Vagina (tissue), 2 donors: ENCODE measurements at regions not wholly inside any gene's neighbourhood (a gene's known extent, or its start where the extent isn't known, plus 50 kb on each side); places are given as distances from the start of the nearest gene placed in this dataset.

Experiments
- DNase-seq, 2 donors: peaks; one replicate each; pipeline ENCODE4 v3.0.0-alpha.2; 2017; ENCODE audit errors: extremely low spot score in 2 of 2
- H3K27ac ChIP-seq: fragments of 200-600 bp; sonication (generic); one replicate; pipeline ENCODE4 v1.5.1; 2019
- H3K27me3 ChIP-seq: fragments of 200-600 bp; sonication (generic); one replicate; pipeline ENCODE4 v1.5.1; 2019
- H3K36me3 ChIP-seq, 2 donors: fragments of 200-600 bp; sonication (generic); one replicate each; pipeline ENCODE4 v1.5.1; 2017 to 2019
- H3K4me1 ChIP-seq: fragments of 200-600 bp; sonication (generic); one replicate; pipeline ENCODE4 v1.5.1; 2019
- H3K4me3 ChIP-seq, 2 donors: fragments of 200-600 bp; sonication (generic); 1 replicate in 1 of 2; 2 replicates in 1 of 2; pipeline ENCODE4 v1.5.1; 2016 to 2019
- H3K9me3 ChIP-seq: fragments of 200-600 bp; sonication (generic); one replicate; pipeline ENCODE4 v1.5.1; 2019
- POLR2A ChIP-seq, 2 donors: fragments of 450-650 bp; IDR thresholded peaks; one replicate each; pipeline ENCODE4 v1.6.1; 2017; ENCODE audit warnings: antibody characterized with exemption in 2 of 2, mild to moderate bottlenecking in 2 of 2, moderate library complexity in 2 of 2
- POLR2AphosphoS5 ChIP-seq, 2 donors: sonication (generic); formaldehyde crosslinking; IDR thresholded peaks; one replicate each; pipeline ENCODE4 v1.9.0; 2017; ENCODE audit warnings: antibody characterized with exemption in 2 of 2, mild to moderate bottlenecking in 2 of 2, low read depth in 1 of 2; ENCODE audit not compliant: insufficient read depth in 1 of 2
- intact Hi-C: fragments of 100-400 bp; cut with DNase I; formaldehyde crosslinking; loops from one replicate; pipeline ENCODE4 v1.15.1; 2023
- TF ChIP-seq, protein P1 (sequence below), 3 experiments: fragments of 450-650 bp in 2 of 3; fragments of 200-600 bp in 1 of 3; sonication (generic) in 1 of 3; IDR thresholded peaks; one replicate each; pipeline ENCODE4 v1.5.1; 2017 to 2019; ENCODE audit warnings: antibody characterized with exemption in 3 of 3, mild to moderate bottlenecking in 2 of 3, moderate library complexity in 2 of 3

DNA sequence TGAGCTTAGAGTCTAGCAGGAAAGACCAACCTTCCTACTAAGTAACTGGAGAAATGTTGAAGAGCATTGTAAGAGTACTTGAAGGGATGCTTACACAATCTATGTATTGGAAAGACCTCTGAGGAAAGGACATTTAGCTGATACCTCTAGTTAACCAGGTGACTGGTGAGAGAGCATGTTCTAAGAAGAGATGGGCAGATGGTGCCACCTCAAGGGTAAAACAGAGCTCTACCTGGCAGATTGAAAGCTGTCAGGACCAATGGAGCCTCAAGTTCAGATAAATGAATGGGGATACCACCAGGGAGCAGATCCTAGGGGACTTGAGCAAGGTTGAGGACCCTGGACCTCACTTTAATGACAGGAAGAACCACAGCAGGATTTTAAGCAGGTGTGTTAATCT lies 196.4 kb downstream of the QDPR start:
- intact Hi-C loops, result no loop called here
- Histone ChIP-seq H3K4me1 (no peaks in the 10 kb centered on the region), H3K9me3 (no peaks in the 10 kb centered on the region), H3K27ac (no peak overlapping the region), H3K27me3 (no peaks in the 10 kb centered on the region), H3K36me3 (no peaks in the 10 kb centered on the region), H3K4me3 (no peak overlapping the region)
- no peak for DNase-seq
- TF ChIP-seq POLR2AphosphoS5 (IDR thresholded peaks at IDR 0.05; ENCODE audit: insufficient read depth in 1 of 2, low read depth in 1 of 2), result no peak
- TF ChIP-seq, protein P1, sequence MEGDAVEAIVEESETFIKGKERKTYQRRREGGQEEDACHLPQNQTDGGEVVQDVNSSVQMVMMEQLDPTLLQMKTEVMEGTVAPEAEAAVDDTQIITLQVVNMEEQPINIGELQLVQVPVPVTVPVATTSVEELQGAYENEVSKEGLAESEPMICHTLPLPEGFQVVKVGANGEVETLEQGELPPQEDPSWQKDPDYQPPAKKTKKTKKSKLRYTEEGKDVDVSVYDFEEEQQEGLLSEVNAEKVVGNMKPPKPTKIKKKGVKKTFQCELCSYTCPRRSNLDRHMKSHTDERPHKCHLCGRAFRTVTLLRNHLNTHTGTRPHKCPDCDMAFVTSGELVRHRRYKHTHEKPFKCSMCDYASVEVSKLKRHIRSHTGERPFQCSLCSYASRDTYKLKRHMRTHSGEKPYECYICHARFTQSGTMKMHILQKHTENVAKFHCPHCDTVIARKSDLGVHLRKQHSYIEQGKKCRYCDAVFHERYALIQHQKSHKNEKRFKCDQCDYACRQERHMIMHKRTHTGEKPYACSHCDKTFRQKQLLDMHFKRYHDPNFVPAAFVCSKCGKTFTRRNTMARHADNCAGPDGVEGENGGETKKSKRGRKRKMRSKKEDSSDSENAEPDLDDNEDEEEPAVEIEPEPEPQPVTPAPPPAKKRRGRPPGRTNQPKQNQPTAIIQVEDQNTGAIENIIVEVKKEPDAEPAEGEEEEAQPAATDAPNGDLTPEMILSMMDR (IDR thresholded peaks at IDR 0.05), result no peak
- TF ChIP-seq POLR2A (IDR thresholded peaks at IDR 0.05), result no peak

DNA sequence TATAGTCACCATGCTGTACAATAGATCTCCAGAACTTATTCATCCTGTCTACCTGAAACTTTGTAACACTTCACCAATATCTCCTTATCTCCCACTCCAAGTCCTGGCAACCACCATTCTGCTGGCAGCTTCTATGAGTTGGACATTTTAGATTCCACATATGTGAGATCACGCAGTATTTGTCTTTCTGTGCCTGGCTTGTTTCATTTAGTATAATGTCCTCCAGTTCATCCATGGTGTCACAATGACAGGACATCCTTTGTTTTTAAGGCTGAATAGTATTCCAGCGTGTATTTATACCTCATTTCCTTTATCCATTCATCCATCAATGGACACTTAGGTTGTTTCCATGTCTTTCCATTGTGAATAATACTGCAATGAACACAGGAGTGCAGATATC lies 198.7 kb downstream of the QDPR start:
- no peaks in the 10 kb centered on the region for H3K4me1 ChIP-seq
- H3K4me3 ChIP-seq, result no peak overlapping the region
- no peak for DNase-seq
- no peaks in the 10 kb centered on the region for H3K27me3 ChIP-seq
- intact Hi-C loops, result no loop called here
- H3K27ac ChIP-seq, result no peak overlapping the region
- TF ChIP-seq POLR2AphosphoS5 (IDR thresholded peaks at IDR 0.05; ENCODE audit: insufficient read depth in 1 of 2, low read depth in 1 of 2) (no peak), POLR2A (IDR thresholded peaks at IDR 0.05) (no peak)
- TF ChIP-seq, protein P1 (IDR thresholded peaks at IDR 0.05), result no peak
- no peaks in the 10 kb centered on the region for H3K9me3 ChIP-seq
- H3K36me3 ChIP-seq, result no peaks in the 10 kb centered on the region

DNA sequence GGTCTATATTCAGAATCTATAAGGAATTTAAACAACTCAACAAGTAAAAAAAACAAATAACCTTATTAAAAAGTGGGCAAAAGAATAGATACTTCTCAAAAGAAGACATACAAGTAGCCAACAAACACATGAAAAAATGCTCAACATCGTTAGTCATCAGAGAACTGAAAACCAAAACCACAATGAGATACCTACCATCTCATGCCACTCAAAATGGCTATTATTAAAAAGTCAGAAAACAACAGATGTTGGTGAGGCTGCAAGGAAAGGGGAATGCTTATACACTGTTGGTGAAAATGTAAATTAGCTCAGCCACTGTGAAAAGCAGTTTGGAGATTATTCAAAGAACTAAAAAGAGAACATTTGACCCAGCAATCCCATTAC lies 201.6 kb downstream of the QDPR start:
- DNase-seq, result no peak

DNA sequence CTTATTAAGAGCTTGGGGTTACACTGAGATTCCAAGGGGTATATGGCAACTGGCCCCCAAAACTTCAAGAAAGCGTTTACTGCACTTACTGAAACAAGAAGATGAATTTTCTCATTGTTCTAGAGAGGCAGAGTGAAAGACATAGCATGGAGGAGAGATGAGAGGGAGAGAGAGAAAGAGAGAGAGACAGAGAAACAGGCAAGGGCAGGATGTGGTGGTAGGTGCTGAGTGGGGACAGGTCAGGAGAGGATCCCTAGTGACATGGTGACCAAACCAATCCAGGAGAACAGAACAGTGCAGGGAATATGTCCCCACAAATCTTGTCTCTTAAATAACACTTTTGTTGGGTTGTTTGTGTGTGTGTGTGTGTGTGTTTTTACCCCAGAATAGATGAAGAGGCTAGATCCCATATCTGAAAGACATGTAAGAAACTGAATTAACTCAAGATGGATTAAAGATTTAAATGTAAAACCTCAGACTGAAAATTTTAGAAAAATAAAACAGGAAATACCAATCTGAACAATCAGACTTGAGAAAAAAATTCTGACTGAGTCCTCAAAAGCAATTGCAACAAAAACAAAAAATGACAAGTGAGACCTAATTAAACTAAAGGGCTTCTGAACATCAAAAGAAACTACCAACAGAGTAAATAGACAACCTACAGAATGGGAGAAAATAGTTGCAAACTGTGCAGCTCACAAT lies 202.2 kb downstream of the QDPR start:
- H3K4me1 ChIP-seq, result no peaks in the 10 kb centered on the region
- intact Hi-C loops, result no loop called here
- H3K27ac ChIP-seq, result no peak overlapping the region
- no peaks in the 10 kb centered on the region for H3K36me3 ChIP-seq
- DNase-seq, result no peak
- H3K27me3 ChIP-seq, result no peaks in the 10 kb centered on the region
- H3K4me3 ChIP-seq, result no peak overlapping the region
- TF ChIP-seq POLR2A (IDR thresholded peaks at IDR 0.05) (no peak), POLR2AphosphoS5 (IDR thresholded peaks at IDR 0.05; ENCODE audit: insufficient read depth in 1 of 2, low read depth in 1 of 2) (no peak)
- TF ChIP-seq, protein P1 (IDR thresholded peaks at IDR 0.05), result no peak
- no peaks in the 10 kb centered on the region for H3K9me3 ChIP-seq

More for the DNA sequence above, 201.6 kb downstream of the QDPR start:
- intact Hi-C loops, result no loop called here
- TF ChIP-seq POLR2A (IDR thresholded peaks at IDR 0.05) (no peak), POLR2AphosphoS5 (IDR thresholded peaks at IDR 0.05; ENCODE audit: insufficient read depth in 1 of 2, low read depth in 1 of 2) (no peak)
- TF ChIP-seq, protein P1 (IDR thresholded peaks at IDR 0.05), result no peak
- Histone ChIP-seq H3K9me3 (no peaks in the 10 kb centered on the region), H3K4me1 (no peaks in the 10 kb centered on the region), H3K27me3 (no peaks in the 10 kb centered on the region), H3K27ac (no peak overlapping the region), H3K36me3 (no peaks in the 10 kb centered on the region), H3K4me3 (no peak overlapping the region)

DNA sequence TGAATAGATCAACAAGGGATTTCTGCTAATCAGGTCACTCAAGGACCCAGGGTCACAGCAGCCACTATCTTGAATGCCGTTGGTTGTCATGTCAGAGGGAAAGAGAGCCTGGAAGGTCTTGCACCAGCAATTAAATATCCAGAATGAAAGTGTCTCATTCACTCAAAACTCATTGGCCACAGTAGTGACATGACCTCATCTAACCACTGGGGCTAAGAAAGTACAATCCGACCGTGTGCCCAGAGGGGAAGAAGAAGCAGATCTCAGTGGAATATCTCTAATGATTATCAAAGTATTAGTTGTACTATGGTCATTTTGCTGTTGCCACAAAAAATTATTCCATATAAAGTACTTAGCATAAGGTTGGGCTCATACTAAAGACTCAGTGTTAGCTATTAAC lies 210.0 kb downstream of the QDPR start:
- Histone ChIP-seq H3K9me3 (no peaks in the 10 kb centered on the region), H3K4me3 (no peak overlapping the region), H3K36me3 (no peaks in the 10 kb centered on the region), H3K27me3 (no peaks in the 10 kb centered on the region), H3K4me1 (no peaks in the 10 kb centered on the region), H3K27ac (no peak overlapping the region)
- DNase-seq, result no peak
- no peak for TF ChIP-seq POLR2A (IDR thresholded peaks at IDR 0.05)
- TF ChIP-seq, protein P1 (IDR thresholded peaks at IDR 0.05), result no peak
- TF ChIP-seq POLR2AphosphoS5 (IDR thresholded peaks at IDR 0.05; ENCODE audit: insufficient read depth in 1 of 2, low read depth in 1 of 2), result no peak
- intact Hi-C loops, result no loop called here
